Activated naive CD4-positive, alpha-beta T cell treated with anti-CD3 and anti-CD28 coated beads for 36 hours (primary cell): ENCODE measurements at regions not wholly inside any gene's neighbourhood (a gene's known extent, or its start where the extent isn't known, plus 50 kb on each side); places are given as distances from the start of the nearest gene placed in this dataset.

ENCODE experiments used
- CTCF ChIA-PET: fragments of 350-600 bp; sonication (Branson Sonifier 250); formaldehyde crosslinking; loops from one replicate; lab custom pipeline; 2021; ENCODE audit warnings: antibody characterized with exemption; lab: Charles Lee
- DNase-seq: peaks from one replicate; pipeline ENCODE4 v3.0.0-alpha.2; 2020
- H3K27ac Mint-ChIP-seq: one replicate; pipeline ENCODE4 v1.8.0; 2021; ENCODE audit warnings: mild to moderate bottlenecking, mixed read lengths
- H3K27me3 Mint-ChIP-seq: one replicate; pipeline ENCODE4 v1.8.0; 2021; ENCODE audit warnings: low read depth, mixed read lengths
- H3K36me3 Mint-ChIP-seq: one replicate; pipeline ENCODE4 v1.8.0; 2021; ENCODE audit warnings: low read depth, mixed read lengths
- H3K4me1 Mint-ChIP-seq: one replicate; pipeline ENCODE4 v1.8.0; 2021; ENCODE audit warnings: low read depth, mixed read lengths
- H3K4me3 Mint-ChIP-seq: one replicate; pipeline ENCODE4 v1.8.0; 2021; ENCODE audit warnings: mild to moderate bottlenecking, moderate library complexity, mixed read lengths
- H3K9me3 Mint-ChIP-seq: one replicate; pipeline ENCODE4 v1.8.0; 2021; ENCODE audit warnings: mixed read lengths
- intact Hi-C: fragments of 100-400 bp; cut with micrococcal nuclease; formaldehyde crosslinking; loops from one replicate; pipeline ENCODE4 v1.15.1; 2023

GRCh38 chr4:130172156-130172555 lies 1076.2 kb downstream of the C4orf33 start:
- H3K4me1 Mint-ChIP-seq: no peaks in the 10 kb centered on the region
- H3K36me3 Mint-ChIP-seq: no peaks in the 10 kb centered on the region
- intact Hi-C loops: no loop called here
- H3K4me3 Mint-ChIP-seq: no peak overlapping the region
- CTCF ChIA-PET: no interaction called here
- no peak overlapping the region for H3K27ac Mint-ChIP-seq
- peaks cover 4% of the 10 kb centered on the region for H3K9me3 Mint-ChIP-seq
- H3K27me3 Mint-ChIP-seq: no peaks in the 10 kb centered on the region
- DNase-seq: no peak

GRCh38 chr4:130178106-130178505 lies 1082.2 kb downstream of the C4orf33 start:
- CTCF ChIA-PET: no interaction called here
- no peaks in the 10 kb centered on the region for H3K9me3 Mint-ChIP-seq
- no peaks in the 10 kb centered on the region for H3K4me1 Mint-ChIP-seq
- no peak overlapping the region for H3K4me3 Mint-ChIP-seq
- intact Hi-C loops: no loop called here
- no peaks in the 10 kb centered on the region for H3K27me3 Mint-ChIP-seq
- no peaks in the 10 kb centered on the region for H3K36me3 Mint-ChIP-seq
- no peak for DNase-seq
- no peak overlapping the region for H3K27ac Mint-ChIP-seq

- intact Hi-C loops: no loop called here
- H3K36me3 Mint-ChIP-seq: no peaks in the 10 kb centered on the region
- no peak overlapping the region for H3K4me3 Mint-ChIP-seq
- H3K4me1 Mint-ChIP-seq: no peaks in the 10 kb centered on the region
- no peak for DNase-seq
- no peak overlapping the region for H3K27ac Mint-ChIP-seq
- no peaks in the 10 kb centered on the region for H3K27me3 Mint-ChIP-seq
- peaks cover 2% of the 10 kb centered on the region for H3K9me3 Mint-ChIP-seq
- CTCF ChIA-PET: no interaction called here
Observed at GRCh38 chr4:130183096-130183495, 1087.1 kb downstream of the C4orf33 start.

GRCh38 chr4:130183766-130184165 lies 1087.8 kb downstream of the C4orf33 start:
- Mint-ChIP-seq H3K27ac (no peak overlapping the region), H3K9me3 (peaks cover 2% of the 10 kb centered on the region), H3K4me1 (no peaks in the 10 kb centered on the region), H3K36me3 (no peaks in the 10 kb centered on the region), H3K4me3 (no peak overlapping the region), H3K27me3 (no peaks in the 10 kb centered on the region)
- CTCF ChIA-PET: no interaction called here
- no peak for DNase-seq
- intact Hi-C loops: no loop called here

- H3K27me3 Mint-ChIP-seq: no peaks in the 10 kb centered on the region
- CTCF ChIA-PET: no interaction called here
- no peak overlapping the region for H3K27ac Mint-ChIP-seq
- DNase-seq: no peak
- H3K9me3 Mint-ChIP-seq: peaks cover 2% of the 10 kb centered on the region
- H3K36me3 Mint-ChIP-seq: no peaks in the 10 kb centered on the region
- intact Hi-C loops: no loop called here
- H3K4me3 Mint-ChIP-seq: no peak overlapping the region
- H3K4me1 Mint-ChIP-seq: no peaks in the 10 kb centered on the region
Observed at GRCh38 chr4:130185123-130185522, 1089.2 kb downstream of the C4orf33 start.

- Mint-ChIP-seq H3K27me3 (no peaks in the 10 kb centered on the region), H3K27ac (no peak overlapping the region), H3K9me3 (peaks cover 3% of the 10 kb centered on the region), H3K4me3 (no peak overlapping the region), H3K36me3 (no peaks in the 10 kb centered on the region), H3K4me1 (no peaks in the 10 kb centered on the region)
- CTCF ChIA-PET: no interaction called here
- no peak for DNase-seq
- intact Hi-C loops: no loop called here
Observed at GRCh38 chr4:130186931-130187330, 1091.0 kb downstream of the C4orf33 start.

- no peaks in the 10 kb centered on the region for H3K27me3 Mint-ChIP-seq
- CTCF ChIA-PET: no interaction called here
- no peaks in the 10 kb centered on the region for H3K4me1 Mint-ChIP-seq
- no peak for DNase-seq
- no peaks in the 10 kb centered on the region for H3K36me3 Mint-ChIP-seq
- H3K4me3 Mint-ChIP-seq: no peak overlapping the region
- no peak overlapping the region for H3K27ac Mint-ChIP-seq
- H3K9me3 Mint-ChIP-seq: peaks cover 3% of the 10 kb centered on the region
- intact Hi-C loops: no loop called here
Observed at GRCh38 chr4:130187587-130187986, 1091.6 kb downstream of the C4orf33 start.

GRCh38 chr4:130192787-130193186 lies 1096.8 kb downstream of the C4orf33 start:
- intact Hi-C loops: no loop called here
- H3K27ac Mint-ChIP-seq: no peak overlapping the region
- CTCF ChIA-PET: no interaction called here

GRCh38 chr4:130197946-130198345 lies 1102.0 kb downstream of the C4orf33 start:
- Mint-ChIP-seq H3K4me3 (no peak overlapping the region), H3K9me3 (no peaks in the 10 kb centered on the region)
- intact Hi-C loops: no loop called here

More at GRCh38 chr4:130192787-130193186, 1096.8 kb downstream of the C4orf33 start:
- peaks cover 2% of the 10 kb centered on the region for H3K9me3 Mint-ChIP-seq
- H3K4me3 Mint-ChIP-seq: no peak overlapping the region
- DNase-seq: no peak
- no peaks in the 10 kb centered on the region for H3K36me3 Mint-ChIP-seq
- no peaks in the 10 kb centered on the region for H3K4me1 Mint-ChIP-seq
- no peaks in the 10 kb centered on the region for H3K27me3 Mint-ChIP-seq

GRCh38 chr4:130203571-130203970 lies 1107.6 kb downstream of the C4orf33 start:
- intact Hi-C loops: no loop called here
- Mint-ChIP-seq H3K4me3 (no peak overlapping the region), H3K27me3 (no peaks in the 10 kb centered on the region), H3K27ac (no peak overlapping the region), H3K36me3 (no peaks in the 10 kb centered on the region), H3K4me1 (no peaks in the 10 kb centered on the region), H3K9me3 (no peaks in the 10 kb centered on the region)
- CTCF ChIA-PET: interaction anchor here (0.6 kb wide), 1 partner anchor 1429 kb away, joined by 3 read pairs; no protein-coding TSS in a partner anchor
- no peak for DNase-seq

More at GRCh38 chr4:130197946-130198345, 1102.0 kb downstream of the C4orf33 start:
- Mint-ChIP-seq H3K27me3 (no peaks in the 10 kb centered on the region), H3K36me3 (no peaks in the 10 kb centered on the region), H3K27ac (no peak overlapping the region), H3K4me1 (no peaks in the 10 kb centered on the region)
- no peak for DNase-seq
- CTCF ChIA-PET: interaction anchor here (0.5 kb wide), 1 partner anchor 538 kb away, joined by 3 read pairs; no protein-coding TSS in a partner anchor

GRCh38 chr4:130210864-130211263 lies 1114.9 kb downstream of the C4orf33 start:
- Mint-ChIP-seq H3K9me3 (no peaks in the 10 kb centered on the region), H3K27ac (no peak overlapping the region), H3K4me1 (no peaks in the 10 kb centered on the region), H3K27me3 (no peaks in the 10 kb centered on the region), H3K36me3 (no peaks in the 10 kb centered on the region), H3K4me3 (no peak overlapping the region)
- DNase-seq: no peak
- intact Hi-C loops: no loop called here
- CTCF ChIA-PET: no interaction called here

- no peak overlapping the region for H3K4me3 Mint-ChIP-seq
- H3K27ac Mint-ChIP-seq: no peak overlapping the region
- no peaks in the 10 kb centered on the region for H3K36me3 Mint-ChIP-seq
- H3K4me1 Mint-ChIP-seq: no peaks in the 10 kb centered on the region
- intact Hi-C loops: no loop called here
- DNase-seq: no peak
- H3K9me3 Mint-ChIP-seq: no peaks in the 10 kb centered on the region
- H3K27me3 Mint-ChIP-seq: no peaks in the 10 kb centered on the region
- CTCF ChIA-PET: no interaction called here
Observed at GRCh38 chr4:130214268-130214667, 1118.3 kb downstream of the C4orf33 start.

GRCh38 chr4:130233377-130234047 lies 1137.6 kb downstream of the C4orf33 start:
- intact Hi-C loops: no loop called here
- no peaks in the 10 kb centered on the region for H3K4me1 Mint-ChIP-seq
- peaks cover 1% of the 10 kb centered on the region for H3K9me3 Mint-ChIP-seq
- no peak overlapping the region for H3K27ac Mint-ChIP-seq
- CTCF ChIA-PET: no interaction called here
- no peaks in the 10 kb centered on the region for H3K27me3 Mint-ChIP-seq
- no peaks in the 10 kb centered on the region for H3K36me3 Mint-ChIP-seq
- no peak for DNase-seq
- no peak overlapping the region for H3K4me3 Mint-ChIP-seq
